Vagina (tissue), 2 donors: ENCODE measurements at regions not wholly inside any gene's neighbourhood (a gene's known extent, or its start where the extent isn't known, plus 50 kb on each side); places are given as distances from the start of the nearest gene placed in this dataset.

ENCODE experiments used
- CTCF ChIP-seq, 3 experiments: fragments of 450-650 bp in 2 of 3; fragments of 200-600 bp in 1 of 3; sonication (generic) in 1 of 3; IDR thresholded peaks; one replicate each; pipeline ENCODE4 v1.5.1; 2017 to 2019; ENCODE audit warnings: antibody characterized with exemption in 3 of 3, mild to moderate bottlenecking in 2 of 3, moderate library complexity in 2 of 3
- POLR2A ChIP-seq, 2 donors: fragments of 450-650 bp; IDR thresholded peaks; one replicate each; pipeline ENCODE4 v1.6.1; 2017; ENCODE audit warnings: antibody characterized with exemption in 2 of 2, mild to moderate bottlenecking in 2 of 2, moderate library complexity in 2 of 2

DNA sequence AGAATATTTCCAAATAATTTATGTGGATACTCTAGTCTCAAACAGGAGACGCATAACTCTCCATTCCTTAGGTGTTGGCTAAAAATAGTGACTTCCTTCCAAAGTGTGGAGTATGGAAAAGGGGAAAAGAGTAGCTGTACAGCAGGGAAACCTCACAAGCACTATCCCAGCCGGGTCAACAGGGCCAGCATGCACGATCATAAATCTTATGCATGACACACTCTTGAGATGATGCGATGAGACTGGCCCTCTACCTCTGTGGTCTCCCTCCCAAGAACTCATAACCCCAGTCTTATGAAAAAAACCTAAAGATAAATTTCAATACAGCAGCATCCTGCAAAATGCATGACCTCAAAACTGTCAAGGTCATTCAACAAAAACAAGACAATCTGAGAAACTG, 197.3 kb downstream of the TEX36 start:
- no peak for TF ChIP-seq POLR2A (IDR thresholded peaks at IDR 0.05)
- no peak for TF ChIP-seq CTCF (IDR thresholded peaks at IDR 0.05)
